ENCODE measurements at regions not wholly inside any gene's neighbourhood (a gene's known extent, or its start where the extent isn't known, plus 50 kb on each side); places are given as distances from the start of the nearest gene placed in this dataset.

DNA sequence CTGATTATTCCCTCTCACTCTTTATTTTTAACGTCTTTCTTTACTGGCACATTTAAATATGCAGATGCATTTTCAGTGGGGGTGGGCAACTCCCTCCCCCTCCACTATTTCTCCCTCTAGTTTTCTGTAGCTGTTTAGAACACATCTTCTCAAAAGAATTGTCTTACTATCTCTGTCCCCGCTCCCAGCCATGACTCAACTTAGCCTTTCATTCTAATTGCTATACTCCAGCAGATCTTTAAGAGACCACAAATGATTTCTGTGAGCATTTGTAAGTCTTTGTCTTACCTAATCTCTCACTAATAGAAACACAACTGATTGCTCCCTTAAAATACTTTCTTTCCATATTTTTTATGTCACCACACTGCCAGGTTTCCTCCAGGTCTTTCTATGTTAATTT lies 350.9 kb downstream of the SPRY2 start:
- no peaks in the 10 kb centered on the region for H4K20me1 ChIP-seq (ENCODE audit: control insufficient read depth, insufficient read depth, insufficient read length)
- H2AK5ac ChIP-seq (ENCODE audit: insufficient read length, low read length) = no peak overlapping the region
- no peak overlapping the region for H3T11ph ChIP-seq (ENCODE audit: low read length)
- no peak for DNase-seq
- H2BK15ac ChIP-seq (ENCODE audit: low read depth, low read length) = no peak overlapping the region
- H2BK5ac ChIP-seq (ENCODE audit: insufficient read length, low read length) = no peak overlapping the region
- H3K23me2 ChIP-seq (ENCODE audit: insufficient read length, low read depth, low read length, poor library complexity, severe bottlenecking) = no peaks in the 10 kb centered on the region
- no peaks in the 10 kb centered on the region for H3K27me3 ChIP-seq (ENCODE audit: insufficient read depth, low read length)
- no peak overlapping the region for H3K27ac ChIP-seq (ENCODE audit: insufficient read length, low read depth, low read length)
- H3K14ac ChIP-seq (ENCODE audit: insufficient read depth, low read length) = no peak overlapping the region
- H3K4me2 ChIP-seq (ENCODE audit: insufficient read depth, insufficient read length, low read length) = no peak overlapping the region
- no CpG with 5 or more reads among the region's 2 CpGs for WGBS (ENCODE audit: extremely low coverage, insufficient read length, low lambda C conversion rate)
- peaks cover 5 to 8% of the 10 kb centered on the region in 2 experiments; a peak in 4 of 5 replicates for H3K9me3 Mint-ChIP-seq
- H4K5ac ChIP-seq (ENCODE audit: insufficient read length, low read depth, low read length) = no peak overlapping the region
- H3K79me1 ChIP-seq (ENCODE audit: insufficient read depth, low read depth, low read length, poor library complexity, severe bottlenecking) = no peaks in the 10 kb centered on the region
- no peak overlapping the region for H3K56ac ChIP-seq (ENCODE audit: insufficient read length, low read depth, low read length)
- no peak overlapping the region for H4K8ac ChIP-seq (replicated peaks; ENCODE audit: insufficient read length, low read depth, low read length)
- H3K4me3 Mint-ChIP-seq = no peak overlapping the region
- no peak overlapping the region for H2BK12ac ChIP-seq (ENCODE audit: insufficient read length, low read depth, low read length)
- peaks cover 3 to 5% (median 4%) of the 10 kb centered on the region in 3 experiments; a peak in 4 of 7 replicates for H3K36me3 Mint-ChIP-seq (ENCODE audit: insufficient read depth in 1 of 3, low read depth in 3 of 3)
- peaks cover 4 to 12% of the 10 kb centered on the region in 2 experiments for H3K4me1 Mint-ChIP-seq
- H2BK120ac ChIP-seq (ENCODE audit: low read depth, low read length, poor library complexity, severe bottlenecking) = no peak overlapping the region
- no peaks in the 10 kb centered on the region for H3K4me1 ChIP-seq (ENCODE audit: insufficient read depth, low read length)
- H3K23ac ChIP-seq (ENCODE audit: insufficient read length, low read depth, low read length) = no peak overlapping the region
- H2AFZ ChIP-seq (ENCODE audit: low read length) = no peak overlapping the region
- no peak overlapping the region for H3K4ac ChIP-seq (ENCODE audit: low read depth, low read length)
- H3K9ac ChIP-seq (ENCODE audit: extremely low read depth, insufficient read length, low read length) = no peak overlapping the region
- no peak overlapping the region for H3K18ac ChIP-seq (ENCODE audit: insufficient read length, low read depth, low read length)
- no peaks in the 10 kb centered on the region for H3K79me2 ChIP-seq (ENCODE audit: insufficient read depth, low read length)
- H3K27me3 Mint-ChIP-seq (ENCODE audit: low read depth) = no peaks in the 10 kb centered on the region
- no peak overlapping the region for H2BK20ac ChIP-seq (ENCODE audit: low read depth, low read length, poor library complexity, severe bottlenecking)
- H3K27ac Mint-ChIP-seq = no peak overlapping the region
- H4K91ac ChIP-seq (ENCODE audit: insufficient read length, low read depth, low read length) = no peak overlapping the region
- no peaks in the 10 kb centered on the region for H3K9me3 ChIP-seq (ENCODE audit: control insufficient read depth, low read depth, low read length)
- no peak for TF ChIP-seq CTCF (conservative IDR thresholded peaks at IDR 0.05)
